Spinal cord (tissue), 9 donors: ENCODE measurements at regions not wholly inside any gene's neighbourhood (a gene's known extent, or its start where the extent isn't known, plus 50 kb on each side); places are given as distances from the start of the nearest gene placed in this dataset.
A peak's percentile ranks its signal among the peaks of the same experiment; 100 is the strongest.

Experiments used
- DNase-seq, 6 donors: peaks; one replicate each; pipeline versions ENCODE4 v3.0.0 to v3.0.0-alpha.2; 2013 to 2015; ENCODE audit warnings: low spot score in 6 of 6, low read depth in 4 of 6
- H3K27ac ChIP-seq: one replicate; pipeline ENCODE4 v1.5.1; 2013; ENCODE audit warnings: low read depth, low read length, control low read depth
- H3K27me3 ChIP-seq: one replicate; pipeline ENCODE4 v1.6.1; 2013; ENCODE audit warnings: low read length; ENCODE audit not compliant: control insufficient read depth, insufficient read depth
- H3K36me3 ChIP-seq: one replicate; pipeline ENCODE4 v1.6.1; 2013; ENCODE audit warnings: low read length; ENCODE audit not compliant: control insufficient read depth, insufficient read depth
- H3K4me1 ChIP-seq: one replicate; pipeline ENCODE4 v1.6.1; 2013; ENCODE audit warnings: low read length; ENCODE audit not compliant: control insufficient read depth, insufficient read depth
- H3K4me3 ChIP-seq: one replicate; pipeline ENCODE4 v1.5.1; 2013; ENCODE audit warnings: low read depth, low read length, control low read depth
- H3K9me3 ChIP-seq: one replicate; pipeline ENCODE4 v1.6.1; 2013; ENCODE audit warnings: low read length; ENCODE audit not compliant: control insufficient read depth, insufficient read depth
- WGBS: methylation state at CpG from one replicate; pipeline ENCODE4 v1.1.5; 2013; ENCODE audit warnings: missing lambda C conversion rate; ENCODE audit not compliant: insufficient coverage; 5-methylcytosine and 5-hydroxymethylcytosine counted together
- donor health status: healthy.

GRCh38 chr5:129217179-129217578 lies 122.6 kb downstream of the ISOC1 start:
- Histone ChIP-seq H3K27ac (no peak overlapping the region), H3K4me3 (no peak overlapping the region), H3K9me3 (no peaks in the 10 kb centered on the region), H3K4me1 (no peaks in the 10 kb centered on the region), H3K36me3 (no peaks in the 10 kb centered on the region), H3K27me3 (no peaks in the 10 kb centered on the region)
- DNase-seq: no peak
- WGBS: no CpG with 5 or more reads among the region's 3 CpGs

DNA sequence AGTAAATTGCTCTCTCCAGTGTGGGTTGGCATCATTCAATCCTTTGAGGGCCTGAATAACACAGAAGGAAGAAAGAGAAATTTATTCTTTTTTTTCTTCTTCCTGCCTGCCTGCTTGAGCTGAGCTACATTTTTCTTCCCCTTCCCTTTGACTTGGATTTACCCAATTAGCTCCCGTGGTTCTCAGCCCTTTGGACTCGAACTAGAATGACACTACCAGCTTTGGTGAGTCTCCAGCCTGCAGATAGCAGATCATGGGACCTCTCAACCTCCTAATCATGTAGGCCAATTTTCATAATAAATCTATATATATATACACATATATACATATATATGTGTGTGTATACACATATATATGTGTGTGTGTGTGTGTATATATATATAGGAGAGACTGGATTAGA lies 128.6 kb downstream of the ISOC1 start:
- Histone ChIP-seq H3K27ac (no peak overlapping the region), H3K36me3 (no peaks in the 10 kb centered on the region), H3K4me3 (no peak overlapping the region), H3K4me1 (no peaks in the 10 kb centered on the region), H3K27me3 (no peaks in the 10 kb centered on the region), H3K9me3 (no peaks in the 10 kb centered on the region)
- WGBS: 33% methylated on average over 1 of the region's 2 CpGs
- no peak for DNase-seq

GRCh38 chr5:129228577-129228976 lies 134.0 kb downstream of the ISOC1 start:
- no peak for DNase-seq
- no peaks in the 10 kb centered on the region for H3K36me3 ChIP-seq
- no peaks in the 10 kb centered on the region for H3K4me1 ChIP-seq
- H3K9me3 ChIP-seq: no peaks in the 10 kb centered on the region
- H3K4me3 ChIP-seq: no peak overlapping the region
- no CpG with 5 or more reads among the region's 3 CpGs for WGBS
- no peak overlapping the region for H3K27ac ChIP-seq
- no peaks in the 10 kb centered on the region for H3K27me3 ChIP-seq

- H3K27ac ChIP-seq: no peak overlapping the region
- no CpG with 5 or more reads among the region's 2 CpGs for WGBS
- H3K9me3 ChIP-seq: no peaks in the 10 kb centered on the region
- H3K36me3 ChIP-seq: no peaks in the 10 kb centered on the region
- DNase-seq: no peak
- no peaks in the 10 kb centered on the region for H3K27me3 ChIP-seq
- no peak overlapping the region for H3K4me3 ChIP-seq
- H3K4me1 ChIP-seq: no peaks in the 10 kb centered on the region
Measured at GRCh38 chr5:129241755-129242154, 147.2 kb downstream of the ISOC1 start.

DNA sequence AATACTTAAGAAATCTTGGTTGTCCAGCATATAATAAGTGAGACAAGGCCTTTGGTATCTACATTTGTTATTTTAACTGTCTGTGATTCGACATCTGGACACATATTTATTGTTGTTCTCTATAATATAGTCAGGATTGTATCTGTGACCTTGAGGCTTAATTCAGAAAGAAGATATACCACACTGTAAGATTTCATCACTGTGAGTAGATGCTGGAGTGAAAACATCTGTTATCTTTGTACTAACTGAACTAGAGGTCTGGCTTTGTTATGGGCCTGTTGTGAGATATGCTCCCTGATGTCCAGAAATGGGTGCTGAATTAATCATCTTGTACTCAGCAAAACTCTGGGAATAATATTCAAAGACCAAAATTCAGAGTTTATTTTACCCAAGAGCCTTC lies 148.5 kb downstream of the ISOC1 start:
- Histone ChIP-seq H3K4me3 (no peak overlapping the region), H3K27ac (no peak overlapping the region), H3K36me3 (no peaks in the 10 kb centered on the region), H3K9me3 (no peaks in the 10 kb centered on the region), H3K27me3 (no peaks in the 10 kb centered on the region), H3K4me1 (no peaks in the 10 kb centered on the region)
- no CpG with 5 or more reads among the region's 1 CpG for WGBS
- DNase-seq: peak in 1 of 6 donors; percentile 8

DNA sequence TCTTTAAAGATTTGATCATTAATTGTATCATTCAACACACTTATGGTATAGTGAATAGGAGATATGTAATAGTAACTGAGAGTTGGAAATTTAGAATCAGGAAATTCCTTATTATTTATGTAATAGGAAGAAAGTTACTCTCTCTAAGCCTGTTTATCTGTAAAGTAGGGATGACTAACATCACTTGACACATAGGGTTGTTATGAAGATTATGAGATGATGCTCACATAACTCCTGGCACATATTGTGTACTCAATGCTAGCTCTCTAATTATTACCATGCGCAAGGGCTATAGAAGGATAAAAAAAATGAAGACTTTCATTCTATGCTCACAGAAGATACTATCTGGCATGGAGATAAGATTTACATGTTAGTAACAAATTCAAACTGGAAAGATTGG lies 149.9 kb downstream of the ISOC1 start:
- no peak overlapping the region for H3K27ac ChIP-seq
- no peaks in the 10 kb centered on the region for H3K4me1 ChIP-seq
- no CpG with 5 or more reads among the region's 1 CpG for WGBS
- no peaks in the 10 kb centered on the region for H3K9me3 ChIP-seq
- H3K27me3 ChIP-seq: no peaks in the 10 kb centered on the region
- H3K4me3 ChIP-seq: no peak overlapping the region
- H3K36me3 ChIP-seq: no peaks in the 10 kb centered on the region
- DNase-seq: no peak

DNA sequence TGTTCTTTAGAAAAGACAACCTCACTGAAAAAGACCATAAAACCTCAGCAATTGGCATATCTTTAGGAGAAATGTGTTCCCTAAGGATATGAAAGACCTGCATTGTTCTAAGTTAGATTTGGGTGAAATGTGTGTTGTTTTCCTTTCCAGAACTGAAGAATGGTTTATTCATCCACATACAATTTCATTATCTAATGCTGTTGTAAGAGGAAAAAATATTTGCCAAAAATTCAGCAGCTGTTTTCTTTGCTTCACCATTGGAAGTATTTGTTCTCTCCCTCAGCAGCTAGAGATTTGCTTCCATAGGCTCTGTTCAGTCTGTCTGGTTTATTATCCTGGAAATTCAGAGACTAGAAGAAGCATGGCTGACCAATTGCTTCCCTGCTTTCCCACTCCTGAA lies 150.9 kb downstream of the ISOC1 start:
- peak in 1 of 6 donors; percentile 9 for DNase-seq
- no peaks in the 10 kb centered on the region for H3K27me3 ChIP-seq
- H3K9me3 ChIP-seq: no peaks in the 10 kb centered on the region
- no peaks in the 10 kb centered on the region for H3K36me3 ChIP-seq
- H3K4me1 ChIP-seq: no peaks in the 10 kb centered on the region
- H3K4me3 ChIP-seq: no peak overlapping the region
- no peak overlapping the region for H3K27ac ChIP-seq

DNA sequence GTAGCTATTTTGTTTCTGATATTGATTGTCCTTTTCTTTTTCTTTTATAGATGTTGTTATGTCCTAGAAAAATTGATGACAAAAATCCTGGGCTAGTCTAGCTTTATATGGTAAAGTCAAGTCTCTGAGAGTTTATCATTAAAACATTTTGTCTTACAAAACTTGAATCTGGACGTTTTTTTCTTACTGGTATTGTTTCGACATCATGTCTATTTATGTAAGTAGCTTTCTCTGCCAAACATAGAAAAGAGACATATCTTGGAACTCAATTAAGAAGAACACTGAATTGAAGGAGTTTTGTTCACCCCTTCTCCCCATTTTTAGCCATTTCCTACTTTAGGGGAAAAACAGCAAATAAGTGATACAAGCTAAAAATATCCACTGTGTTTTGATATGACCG lies 151.5 kb downstream of the ISOC1 start:
- no peaks in the 10 kb centered on the region for H3K9me3 ChIP-seq
- H3K4me1 ChIP-seq: no peaks in the 10 kb centered on the region
- no CpG with 5 or more reads among the region's 3 CpGs for WGBS
- no peak overlapping the region for H3K27ac ChIP-seq
- H3K36me3 ChIP-seq: no peaks in the 10 kb centered on the region
- no peaks in the 10 kb centered on the region for H3K27me3 ChIP-seq
- no peak for DNase-seq
- no peak overlapping the region for H3K4me3 ChIP-seq

GRCh38 chr5:129249886-129250285 lies 155.3 kb downstream of the ISOC1 start:
- no peak overlapping the region for H3K27ac ChIP-seq
- DNase-seq: no peak
- no peak overlapping the region for H3K4me3 ChIP-seq
- peaks cover 2% of the 10 kb centered on the region for H3K9me3 ChIP-seq
- WGBS: 82% methylated on average over 8 of the region's 9 CpGs
- H3K27me3 ChIP-seq: no peaks in the 10 kb centered on the region
- H3K36me3 ChIP-seq: no peaks in the 10 kb centered on the region
- H3K4me1 ChIP-seq: no peaks in the 10 kb centered on the region

DNA sequence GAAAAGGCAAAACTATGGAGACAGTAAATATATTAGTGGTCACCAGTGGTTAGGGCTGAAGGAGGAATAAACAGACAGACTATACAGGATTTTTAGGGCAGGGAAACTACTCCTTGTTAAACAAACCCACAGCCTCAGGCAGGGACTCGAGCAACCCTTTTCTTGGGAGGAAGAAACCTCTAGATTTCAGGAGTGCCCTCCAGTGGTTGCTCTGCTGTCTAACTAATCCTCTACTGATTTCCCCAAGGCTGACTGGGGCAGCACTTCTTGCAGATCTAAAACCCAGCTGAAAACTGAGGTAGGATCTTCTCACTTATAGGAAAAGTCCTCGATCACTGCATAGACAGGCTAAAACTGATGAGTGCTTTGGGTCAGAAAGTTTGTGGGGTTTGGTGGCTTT lies 176.8 kb downstream of the ISOC1 start:
- no peak for DNase-seq
- Histone ChIP-seq H3K4me3 (no peak overlapping the region), H3K27me3 (no peaks in the 10 kb centered on the region), H3K4me1 (no peaks in the 10 kb centered on the region), H3K36me3 (no peaks in the 10 kb centered on the region), H3K9me3 (no peaks in the 10 kb centered on the region), H3K27ac (no peak overlapping the region)
- WGBS: 40% methylated on average over 1 of the region's 2 CpGs
